IPS-18a (cell line): ENCODE measurements at regions not wholly inside any gene's neighbourhood (a gene's known extent, or its start where the extent isn't known, plus 50 kb on each side); places are given as distances from the start of the nearest gene placed in this dataset.
"Not testable (repeated sequence)": the region's sequence is repeated elsewhere in the genome, so short reads cannot be mapped to it uniquely, and the experiment has no call there.

Experiments used
- H3K27ac ChIP-seq: one replicate; pipeline ENCODE4 v1.5.1; 2013; ENCODE audit warnings: low read length
- H3K27me3 ChIP-seq: one replicate; pipeline ENCODE4 v1.6.1; 2013; ENCODE audit warnings: mild to moderate bottlenecking, low read length; ENCODE audit not compliant: control insufficient read depth, insufficient read depth
- H3K36me3 ChIP-seq: one replicate; pipeline ENCODE4 v1.6.1; 2013; ENCODE audit warnings: low read depth, low read length; ENCODE audit not compliant: control insufficient read depth
- H3K4me1 ChIP-seq: one replicate; pipeline ENCODE4 v1.6.1; 2013; ENCODE audit warnings: low read depth, low read length; ENCODE audit not compliant: control insufficient read depth
- H3K4me3 ChIP-seq: one replicate; pipeline ENCODE4 v1.5.1; 2013; ENCODE audit warnings: low read length
- H3K9ac ChIP-seq: one replicate; pipeline ENCODE4 v1.6.1; 2013; ENCODE audit warnings: mild to moderate bottlenecking, low read length, moderate library complexity
- H3K9me3 ChIP-seq: one replicate; pipeline ENCODE4 v1.6.1; 2013; ENCODE audit warnings: low read depth, low read length; ENCODE audit not compliant: control insufficient read depth

- not testable (repeated sequence) for H3K27ac ChIP-seq, H3K36me3 ChIP-seq, H3K9me3 ChIP-seq, H3K9ac ChIP-seq, H3K4me3 ChIP-seq, H3K27me3 ChIP-seq, H3K4me1 ChIP-seq
Measured at GRCh38 chr2:44064281-44064680, 68.5 kb upstream of the LRPPRC start.

DNA sequence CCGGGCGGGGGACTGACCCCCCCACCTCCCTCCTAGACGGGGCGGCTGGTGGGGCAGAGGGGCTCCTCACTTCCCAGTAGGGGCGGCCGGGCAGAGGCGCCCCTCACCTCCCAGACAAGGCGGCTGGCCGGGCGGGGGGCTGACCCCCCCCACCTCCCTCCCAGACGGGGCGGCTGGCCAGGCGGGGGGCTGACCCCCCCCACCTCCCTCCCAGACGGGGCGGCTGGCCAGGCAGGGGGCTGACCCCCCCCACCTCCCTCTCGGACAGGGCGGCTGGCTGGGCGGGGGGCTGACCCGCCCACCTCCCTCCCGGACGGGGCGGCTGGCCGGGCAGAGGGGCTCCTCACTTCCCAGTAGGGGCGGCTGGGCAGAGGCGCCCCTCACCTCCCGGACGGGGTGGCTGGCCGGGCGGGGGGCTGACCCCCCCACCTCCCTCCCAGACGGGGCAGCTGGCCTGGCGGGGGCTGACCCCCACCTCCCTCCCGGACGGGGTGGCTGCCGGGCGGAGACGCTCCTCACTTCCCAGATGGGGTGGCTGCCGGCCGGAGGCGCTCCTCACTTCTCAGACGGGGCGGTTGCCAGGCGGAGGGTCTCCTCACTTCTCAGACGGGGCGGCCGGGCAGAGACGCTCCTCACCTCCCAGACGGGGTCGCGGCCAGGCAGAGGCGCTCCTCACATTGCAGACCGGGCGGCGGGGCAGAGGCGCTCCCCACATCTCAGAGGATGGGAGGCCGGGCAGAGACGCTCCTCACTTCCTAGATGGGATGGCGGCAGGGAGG lies 71.4 kb upstream of the LRPPRC start:
- H3K9ac ChIP-seq, H3K4me1 ChIP-seq, H3K9me3 ChIP-seq, H3K27ac ChIP-seq, H3K27me3 ChIP-seq, H3K36me3 ChIP-seq, H3K4me3 ChIP-seq: not testable (repeated sequence)

- H3K4me3 ChIP-seq, H3K27ac ChIP-seq, H3K9ac ChIP-seq, H3K27me3 ChIP-seq, H3K9me3 ChIP-seq, H3K36me3 ChIP-seq, H3K4me1 ChIP-seq: not testable (repeated sequence)
Measured at GRCh38 chr2:44067791-44068181, 72.0 kb upstream of the LRPPRC start.

DNA sequence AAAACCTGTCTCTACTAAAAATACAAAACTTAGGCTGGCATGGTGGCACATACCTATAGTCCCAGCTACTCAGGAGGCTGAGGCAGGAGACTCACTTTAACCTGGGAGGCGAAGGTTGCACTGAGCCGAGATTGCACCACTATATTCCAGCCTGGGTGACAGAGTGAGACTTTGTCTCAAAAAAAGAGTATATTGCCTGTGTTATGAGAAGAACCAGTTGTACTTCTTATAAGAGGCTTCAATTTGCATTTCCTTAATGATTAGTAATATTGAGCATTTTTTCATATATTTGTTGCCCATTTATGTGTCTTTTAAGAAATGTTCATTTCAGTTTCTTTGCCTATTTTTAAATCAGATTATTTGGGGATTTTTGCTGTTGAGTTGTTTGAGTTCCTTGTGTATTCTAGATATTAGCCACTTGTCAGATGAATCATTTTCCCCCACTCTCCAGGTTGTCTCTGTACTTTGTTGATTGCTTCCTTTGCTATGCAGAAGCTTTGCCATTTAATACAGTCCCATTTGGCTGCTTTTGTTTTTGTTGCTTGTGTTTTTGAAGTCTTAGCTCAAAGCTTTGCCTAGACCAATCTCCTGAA lies 75.8 kb upstream of the LRPPRC start:
- Histone ChIP-seq H3K27me3 (no peaks in the 10 kb centered on the region), H3K36me3 (no peaks in the 10 kb centered on the region), H3K27ac (no peak overlapping the region), H3K4me3 (no peak overlapping the region), H3K4me1 (peaks cover 8% of the 10 kb centered on the region), H3K9ac (no peak overlapping the region), H3K9me3 (peaks cover 3% of the 10 kb centered on the region)

DNA sequence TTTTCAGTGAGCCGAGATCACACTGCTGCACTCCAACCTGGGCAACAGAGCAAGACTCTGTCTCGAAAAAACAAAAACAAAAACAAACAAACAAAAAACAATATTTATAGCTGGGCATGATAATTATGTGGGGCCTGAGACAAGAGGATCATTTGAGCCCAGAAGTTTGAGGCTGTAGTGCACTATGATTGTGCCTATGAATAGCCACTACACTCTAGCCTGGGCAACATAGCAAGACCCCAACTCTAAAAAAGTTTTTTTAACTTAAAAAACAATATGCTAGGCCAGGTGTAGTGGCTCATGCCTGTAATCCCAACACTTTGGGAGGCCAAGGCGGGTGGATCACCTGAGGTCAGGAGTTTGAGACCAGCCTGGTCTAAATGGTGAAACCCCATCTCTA lies 77.9 kb upstream of the LRPPRC start:
- not testable (repeated sequence) for H3K4me3 ChIP-seq, H3K9me3 ChIP-seq, H3K4me1 ChIP-seq, H3K36me3 ChIP-seq, H3K27me3 ChIP-seq, H3K9ac ChIP-seq, H3K27ac ChIP-seq

DNA sequence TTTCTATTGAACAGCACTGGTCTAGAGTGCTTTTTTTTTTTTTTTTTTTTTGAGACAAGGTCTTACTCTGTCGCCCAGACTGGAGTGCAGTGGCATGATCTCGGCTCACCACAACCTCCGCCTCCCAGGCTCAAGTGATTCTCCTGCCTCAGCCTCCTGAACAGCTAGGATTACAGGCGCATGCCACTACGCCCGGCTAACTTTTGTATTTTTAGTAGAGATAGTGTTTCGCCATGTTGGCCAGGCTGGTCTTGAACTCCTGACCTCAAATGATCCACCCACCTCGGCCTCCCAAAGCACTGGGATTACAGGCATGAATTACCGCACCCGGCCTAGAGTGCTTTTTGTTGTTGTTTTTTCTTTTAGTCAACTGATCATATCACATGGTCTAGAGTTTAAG lies 79.0 kb upstream of the LRPPRC start:
- not testable (repeated sequence) for H3K9ac ChIP-seq, H3K27ac ChIP-seq, H3K4me1 ChIP-seq, H3K9me3 ChIP-seq, H3K4me3 ChIP-seq, H3K27me3 ChIP-seq, H3K36me3 ChIP-seq

DNA sequence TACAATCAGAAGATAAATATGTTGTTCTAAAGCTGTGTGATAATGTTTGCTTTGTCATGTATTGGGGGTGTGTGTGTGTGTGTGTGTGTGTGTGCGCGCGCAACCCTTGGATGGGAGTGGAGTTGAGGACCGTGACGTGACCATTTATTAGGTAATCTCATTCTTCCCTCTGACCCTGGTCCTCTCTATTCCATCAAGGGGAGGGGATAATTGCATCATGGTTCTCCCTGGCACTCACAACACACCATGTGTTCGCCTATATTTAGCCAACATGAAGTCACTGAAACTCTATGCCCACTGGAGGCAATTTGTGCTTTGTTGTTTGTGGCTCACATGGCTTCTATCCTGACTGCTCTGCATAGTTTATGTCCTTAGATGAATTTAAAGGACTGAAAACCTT lies 79.8 kb upstream of the LRPPRC start:
- Histone ChIP-seq H3K36me3 (no peaks in the 10 kb centered on the region), H3K9me3 (no peaks in the 10 kb centered on the region), H3K9ac (no peak overlapping the region), H3K4me3 (no peak overlapping the region), H3K27me3 (no peaks in the 10 kb centered on the region), H3K27ac (no peak overlapping the region), H3K4me1 (peaks cover 8% of the 10 kb centered on the region)

- Histone ChIP-seq H3K4me3 (no peak overlapping the region), H3K9ac (no peak overlapping the region), H3K27ac (no peak overlapping the region), H3K36me3 (no peaks in the 10 kb centered on the region), H3K27me3 (no peaks in the 10 kb centered on the region), H3K9me3 (no peaks in the 10 kb centered on the region), H3K4me1 (no peaks in the 10 kb centered on the region)
Measured at GRCh38 chr2:44077942-44078511, 82.2 kb upstream of the LRPPRC start.

- no peak overlapping the region for H3K4me3 ChIP-seq
- no peaks in the 10 kb centered on the region for H3K9me3 ChIP-seq
- H3K36me3 ChIP-seq: no peaks in the 10 kb centered on the region
- no peaks in the 10 kb centered on the region for H3K4me1 ChIP-seq
- no peak overlapping the region for H3K9ac ChIP-seq
- H3K27me3 ChIP-seq: no peaks in the 10 kb centered on the region
- H3K27ac ChIP-seq: no peak overlapping the region
Measured at GRCh38 chr2:44079686-44080085, 83.9 kb upstream of the LRPPRC start.

- Histone ChIP-seq H3K4me3 (no peak overlapping the region), H3K27me3 (no peaks in the 10 kb centered on the region), H3K36me3 (no peaks in the 10 kb centered on the region), H3K9ac (no peak overlapping the region), H3K4me1 (peaks cover 15% of the 10 kb centered on the region), H3K9me3 (no peaks in the 10 kb centered on the region), H3K27ac (no peak overlapping the region)
Measured at GRCh38 chr2:44083054-44083453, 85.6 kb upstream of the PPM1B start.

DNA sequence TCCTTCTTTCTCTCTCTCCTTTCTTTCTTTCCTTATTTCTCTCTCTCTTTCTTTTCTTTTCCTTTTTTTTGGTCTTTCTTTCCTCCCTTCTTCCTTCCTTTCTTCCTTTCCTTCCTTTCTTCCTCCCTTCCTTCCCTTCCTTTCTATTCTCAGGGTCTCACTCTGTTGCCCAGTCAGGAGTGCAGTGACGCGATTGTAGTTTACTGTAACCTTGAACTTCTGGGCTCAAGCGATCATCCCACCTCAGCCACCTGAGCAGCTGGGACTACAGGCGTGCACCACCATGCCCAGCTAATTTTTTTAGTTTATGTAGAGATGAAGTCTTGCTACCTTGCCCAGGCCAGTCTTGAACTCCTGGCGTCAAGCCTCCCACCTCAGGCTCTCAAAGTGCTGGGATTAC lies 83.8 kb upstream of the PPM1B start:
- Histone ChIP-seq H3K36me3 (no peaks in the 10 kb centered on the region), H3K27ac (no peak overlapping the region), H3K27me3 (no peaks in the 10 kb centered on the region), H3K4me1 (peaks cover 22% of the 10 kb centered on the region), H3K9ac (no peak overlapping the region), H3K9me3 (no peaks in the 10 kb centered on the region), H3K4me3 (no peak overlapping the region)

DNA sequence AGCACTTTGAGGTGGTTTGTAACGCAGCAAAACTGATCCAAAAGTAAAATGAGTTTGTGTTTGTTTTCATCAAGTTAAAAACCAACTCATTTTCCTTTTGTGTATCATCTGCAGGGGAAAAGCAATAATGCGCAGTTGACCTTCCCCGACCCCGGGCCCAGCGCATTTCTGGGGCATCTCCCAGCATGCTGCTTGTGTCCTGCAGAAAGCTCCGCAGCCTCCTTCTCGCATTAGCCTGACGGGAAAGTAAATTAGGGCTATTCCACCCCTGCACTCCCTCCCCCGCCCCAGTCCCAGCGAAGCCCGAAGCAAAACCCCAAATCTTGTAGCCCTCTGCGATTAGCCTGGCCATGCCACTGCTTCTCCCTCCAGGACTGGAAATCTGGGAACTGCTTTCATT lies 82.0 kb upstream of the PPM1B start:
- no peaks in the 10 kb centered on the region for H3K27me3 ChIP-seq
- H3K9ac ChIP-seq: no peak overlapping the region
- H3K27ac ChIP-seq: no peak overlapping the region
- peaks cover 22% of the 10 kb centered on the region for H3K4me1 ChIP-seq
- H3K4me3 ChIP-seq: peak overlapping the region; percentile 52
- no peaks in the 10 kb centered on the region for H3K9me3 ChIP-seq
- H3K36me3 ChIP-seq: no peaks in the 10 kb centered on the region
